ENCODE measurements at regions not wholly inside any gene's neighbourhood (a gene's known extent, or its start where the extent isn't known, plus 50 kb on each side); places are given as distances from the start of the nearest gene placed in this dataset.
A peak's percentile ranks its signal among the peaks of the same experiment; 100 is the strongest.

GRCh38 chr3:137294139-137294538 lies 336.4 kb downstream of the IL20RB start:
- no peak overlapping the region for H3K4me3 ChIP-seq (ENCODE audit: low read depth, low read length)
- no peak for DNase-seq (ENCODE audit: low read depth)
- TF ChIP-seq CTCF (IDR thresholded peaks at IDR 0.05; ENCODE audit: insufficient read depth, low read depth, low read length, missing control alignments): no peak

- TF ChIP-seq CTCF (IDR thresholded peaks at IDR 0.05; ENCODE audit: insufficient read depth, low read depth, low read length, missing control alignments): no peak
- H3K4me3 ChIP-seq (ENCODE audit: low read depth, low read length): no peak overlapping the region
- DNase-seq (ENCODE audit: low read depth): no peak
Observed at GRCh38 chr3:137294839-137295238, 337.1 kb downstream of the IL20RB start.

- H3K4me3 ChIP-seq (ENCODE audit: low read depth, low read length): no peak overlapping the region
- TF ChIP-seq CTCF (IDR thresholded peaks at IDR 0.05; ENCODE audit: insufficient read depth, low read depth, low read length, missing control alignments): no peak
Observed at GRCh38 chr3:137295336-137295735, 337.6 kb downstream of the IL20RB start.

DNA sequence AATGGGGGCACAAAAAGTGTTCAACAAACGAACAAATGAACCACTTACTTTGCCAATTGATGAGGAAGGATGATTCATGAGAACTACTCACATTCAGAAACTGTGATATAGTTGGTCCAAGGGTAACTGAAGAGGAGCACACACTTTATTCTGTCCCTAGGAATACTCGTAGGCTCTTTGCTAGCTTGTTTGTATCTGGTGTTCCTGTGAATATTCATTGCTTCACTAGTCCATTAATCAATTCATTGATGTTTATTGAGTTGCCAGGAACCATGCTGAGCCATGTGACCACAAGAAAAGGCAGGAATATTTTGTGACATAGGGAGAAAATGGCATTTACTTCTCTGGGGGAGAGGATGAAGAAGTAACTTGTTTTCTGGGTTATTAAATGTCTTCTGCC lies 338.3 kb downstream of the IL20RB start:
- H3K4me3 ChIP-seq (ENCODE audit: low read depth, low read length): no peak overlapping the region
- TF ChIP-seq CTCF (IDR thresholded peaks at IDR 0.05; ENCODE audit: insufficient read depth, low read depth, low read length, missing control alignments): no peak
- DNase-seq (ENCODE audit: low read depth): no peak

More at GRCh38 chr3:137295336-137295735, 337.6 kb downstream of the IL20RB start:
- DNase-seq (ENCODE audit: low read depth): no peak

- DNase-seq (ENCODE audit: low read depth): no peak
- no peak for TF ChIP-seq CTCF (IDR thresholded peaks at IDR 0.05; ENCODE audit: insufficient read depth, low read depth, low read length, missing control alignments)
- no peak overlapping the region for H3K4me3 ChIP-seq (ENCODE audit: low read depth, low read length)
Observed at GRCh38 chr3:137297770-137298169, 340.0 kb downstream of the IL20RB start.

GRCh38 chr3:137300703-137301102 lies 342.9 kb downstream of the IL20RB start:
- no peak overlapping the region for H3K4me3 ChIP-seq (ENCODE audit: low read depth, low read length)
- no peak for TF ChIP-seq CTCF (IDR thresholded peaks at IDR 0.05; ENCODE audit: insufficient read depth, low read depth, low read length, missing control alignments)
- DNase-seq (ENCODE audit: low read depth): peak; percentile 56

DNA sequence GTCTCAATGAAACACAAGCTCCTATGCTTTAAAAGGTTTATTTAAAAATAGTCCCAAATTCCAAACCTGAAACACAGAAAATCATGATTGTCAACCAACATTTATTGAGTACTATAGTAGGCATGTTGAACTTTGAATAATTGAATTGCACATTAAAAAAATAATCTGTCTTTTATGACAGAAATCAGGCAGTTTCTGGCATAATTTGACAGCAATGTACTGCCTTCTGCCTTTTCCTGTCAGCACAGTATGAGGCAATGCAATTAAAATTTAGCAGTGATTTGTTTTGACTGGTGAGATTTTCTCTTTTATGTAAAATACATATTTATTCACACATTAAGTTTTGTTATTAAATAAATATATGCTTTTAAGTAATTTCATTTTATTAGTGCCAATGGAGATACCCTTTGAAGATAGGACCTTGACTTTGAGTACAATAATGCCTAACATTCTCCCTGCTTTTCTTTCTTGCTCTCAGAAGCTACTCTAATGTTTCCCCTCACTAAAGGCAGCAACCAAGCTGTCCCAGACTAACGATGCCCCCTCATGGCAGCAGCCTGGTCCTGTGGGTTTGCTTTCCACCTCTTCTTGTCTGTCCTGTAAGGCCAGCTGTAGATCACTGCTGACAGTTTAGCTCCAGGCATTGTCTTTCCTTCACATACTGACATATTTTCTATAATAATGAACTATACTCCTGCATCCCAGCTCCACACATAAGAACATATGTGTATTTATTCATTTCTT lies 346.7 kb downstream of the IL20RB start:
- H3K4me3 ChIP-seq (ENCODE audit: low read depth, low read length): no peak overlapping the region
- DNase-seq (ENCODE audit: low read depth): peak; percentile 11
- no peak for TF ChIP-seq CTCF (IDR thresholded peaks at IDR 0.05; ENCODE audit: insufficient read depth, low read depth, low read length, missing control alignments)
